GM23248 (cell line): ENCODE measurements at regions not wholly inside any gene's neighbourhood (a gene's known extent, or its start where the extent isn't known, plus 50 kb on each side); places are given as distances from the start of the nearest gene placed in this dataset.

Experiments used
- DNase-seq: peaks from one replicate; pipeline ENCODE4 v3.0.0-alpha.2; 2015
- H2AFZ ChIP-seq: fragments of 200-600 bp; sonication (generic); 2 replicates; pipeline ENCODE4 v1.6.1; 2016; ENCODE audit warnings: antibody characterized with exemption
- H3F3A ChIP-seq: fragments of 200-600 bp; sonication (generic); 2 replicates; pipeline ENCODE4 v1.6.1; 2016; ENCODE audit warnings: mild to moderate bottlenecking, antibody characterized with exemption, mixed run types; ENCODE audit not compliant: insufficient read depth
- H3K27ac ChIP-seq: fragments of 200-600 bp; sonication (generic); 2 replicates; pipeline ENCODE4 v1.5.1; 2016; ENCODE audit warnings: mild to moderate bottlenecking
- H3K27me3 ChIP-seq: fragments of 200-600 bp; sonication (generic); replicated peaks from 2 replicates; pipeline ENCODE4 v1.6.1; 2016; ENCODE audit warnings: mild to moderate bottlenecking; ENCODE audit not compliant: insufficient read depth
- H3K36me3 ChIP-seq: fragments of 200-600 bp; sonication (generic); 2 replicates; pipeline ENCODE4 v1.6.1; 2016; ENCODE audit warnings: low read depth, mild to moderate bottlenecking
- H3K4me1 ChIP-seq: fragments of 200-600 bp; sonication (generic); 2 replicates; pipeline ENCODE4 v1.6.1; 2016; ENCODE audit warnings: mild to moderate bottlenecking; ENCODE audit not compliant: insufficient read depth
- H3K4me2 ChIP-seq: fragments of 200-600 bp; sonication (generic); one replicate; pipeline ENCODE4 v1.6.1; 2016; ENCODE audit warnings: mild to moderate bottlenecking; ENCODE audit not compliant: unreplicated experiment
- H3K4me3 ChIP-seq: fragments of 200-600 bp; sonication (generic); 2 replicates; pipeline ENCODE4 v1.5.1; 2016; ENCODE audit warnings: mild to moderate bottlenecking
- H3K79me2 ChIP-seq: fragments of 200-600 bp; sonication (generic); 2 replicates; pipeline ENCODE4 v1.6.1; 2016; ENCODE audit warnings: mild to moderate bottlenecking; ENCODE audit not compliant: insufficient read depth
- H3K9ac ChIP-seq: fragments of 200-600 bp; sonication (generic); 2 replicates; pipeline ENCODE4 v1.6.1; 2016; ENCODE audit warnings: mild to moderate bottlenecking
- H3K9me2 ChIP-seq: fragments of 200-600 bp; sonication (generic); 2 replicates; pipeline ENCODE4 v1.6.1; 2016; ENCODE audit warnings: mixed run types, mild to moderate bottlenecking, moderate library complexity; ENCODE audit not compliant: insufficient read depth
- H3K9me3 ChIP-seq: fragments of 200-600 bp; sonication (generic); one replicate; pipeline ENCODE4 v1.6.1; 2017; ENCODE audit warnings: low read depth
- H4K20me1 ChIP-seq: fragments of 200-600 bp; sonication (generic); 2 replicates; pipeline ENCODE4 v1.6.0; 2016; ENCODE audit not compliant: insufficient read depth
- EZH2 ChIP-seq: fragments of 200-600 bp; sonication (generic); IDR thresholded peaks from 2 replicates; pipeline ENCODE4 v1.6.1; 2018; ENCODE audit warnings: antibody characterized with exemption, mild to moderate bottlenecking; ENCODE audit not compliant: insufficient read depth, poor library complexity, severe bottlenecking
- EZH2phosphoT487 ChIP-seq: fragments of 200-600 bp; sonication (generic); IDR thresholded peaks from 2 replicates; pipeline ENCODE4 v1.6.1; 2018; ENCODE audit warnings: antibody characterized with exemption, moderate library complexity, mild to moderate bottlenecking, low read depth; ENCODE audit not compliant: insufficient read depth
- WGBS, 2 experiments: methylation state at CpG; one replicate each; pipeline ENCODE4 v1.1.6; 2015 to 2017; ENCODE audit warnings: low lambda C conversion rate in 2 of 2, low coverage in 1 of 2; ENCODE audit errors: missing lambda C conversion rate in 2 of 2; 5-methylcytosine and 5-hydroxymethylcytosine counted together
- in situ Hi-C: fragments of 300-500 bp; cut with MboI; formaldehyde crosslinking; loops from 2 replicates; pipeline ENCODE4 v1.15.0; 2020

DNA sequence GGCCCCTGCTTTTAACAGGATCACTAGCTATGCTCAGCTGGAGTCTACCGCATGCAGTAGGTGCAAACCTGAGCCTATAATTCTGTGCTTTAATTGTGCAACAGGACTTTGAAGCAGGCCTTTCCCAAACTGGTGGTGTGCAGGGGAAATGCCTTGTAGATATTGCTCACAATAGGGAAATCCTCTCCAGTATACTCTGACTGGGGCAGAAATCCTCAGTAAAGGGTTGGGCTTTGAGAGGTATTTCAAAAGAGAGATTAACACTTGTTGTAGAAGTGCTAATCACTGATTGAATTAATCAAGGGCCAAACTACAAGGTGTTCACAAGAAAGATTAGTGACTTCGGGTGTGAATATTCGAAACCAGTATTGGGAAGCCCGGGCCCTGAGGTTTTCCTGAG, 58.5 kb upstream of the EXOC6 start:
- H3K4me1 ChIP-seq: no peaks in the 10 kb centered on the region
- no peak overlapping the region for H2AFZ ChIP-seq
- TF ChIP-seq EZH2 (no peak), EZH2phosphoT487 (no peak)
- WGBS, 2 experiments: 40% methylated on average over 4 of the region's 4 CpGs
- H3K36me3 ChIP-seq: no peaks in the 10 kb centered on the region
- no peaks in the 10 kb centered on the region for H3K9me2 ChIP-seq
- no peaks in the 10 kb centered on the region for H4K20me1 ChIP-seq
- no peaks in the 10 kb centered on the region for H3K9me3 ChIP-seq
- H3K4me2 ChIP-seq: no peak overlapping the region
- in situ Hi-C loops: no loop called here
- H3K4me3 ChIP-seq: no peak overlapping the region
- peaks cover 64% of the 10 kb centered on the region for H3K27me3 ChIP-seq
- DNase-seq: no peak
- no peak overlapping the region for H3K9ac ChIP-seq
- H3K27ac ChIP-seq: no peak overlapping the region
- no peaks in the 10 kb centered on the region for H3K79me2 ChIP-seq
- no peaks in the 10 kb centered on the region for H3F3A ChIP-seq

DNA sequence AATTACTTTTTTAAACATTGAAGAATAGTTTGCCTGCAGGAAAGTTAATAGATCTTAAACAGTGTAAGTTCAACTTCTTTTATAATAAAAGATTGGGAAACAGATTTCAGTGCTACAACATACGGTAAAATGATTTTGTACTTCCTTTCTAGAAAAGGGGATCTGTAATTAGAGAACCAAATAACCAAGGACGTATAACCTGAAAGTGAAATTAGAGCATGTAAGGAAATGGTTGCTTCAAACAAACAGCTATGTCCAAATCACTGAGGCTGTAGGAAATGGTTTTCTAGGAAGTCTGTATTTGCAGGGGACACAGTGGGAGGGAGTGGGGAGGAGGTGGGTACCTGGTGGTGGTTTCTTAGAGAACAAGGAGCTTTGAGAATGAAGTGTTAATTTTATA, 57.9 kb upstream of the EXOC6 start:
- H3K9me2 ChIP-seq: no peaks in the 10 kb centered on the region
- H3K79me2 ChIP-seq: no peaks in the 10 kb centered on the region
- H3K4me1 ChIP-seq: no peaks in the 10 kb centered on the region
- H3F3A ChIP-seq: no peaks in the 10 kb centered on the region
- no peak for DNase-seq
- no peak overlapping the region for H3K27ac ChIP-seq
- H3K4me2 ChIP-seq: no peak overlapping the region
- no peaks in the 10 kb centered on the region for H3K9me3 ChIP-seq
- no peaks in the 10 kb centered on the region for H4K20me1 ChIP-seq
- H3K9ac ChIP-seq: no peak overlapping the region
- no peak overlapping the region for H3K4me3 ChIP-seq
- TF ChIP-seq EZH2: no peak
- no peak for TF ChIP-seq EZH2phosphoT487
- H3K27me3 ChIP-seq: peaks cover 64% of the 10 kb centered on the region
- 45 to 53% methylated on average over 2 of the region's 2 CpGs for WGBS, 2 experiments
- in situ Hi-C loops: no loop called here
- H2AFZ ChIP-seq: no peak overlapping the region
- H3K36me3 ChIP-seq: no peaks in the 10 kb centered on the region

DNA sequence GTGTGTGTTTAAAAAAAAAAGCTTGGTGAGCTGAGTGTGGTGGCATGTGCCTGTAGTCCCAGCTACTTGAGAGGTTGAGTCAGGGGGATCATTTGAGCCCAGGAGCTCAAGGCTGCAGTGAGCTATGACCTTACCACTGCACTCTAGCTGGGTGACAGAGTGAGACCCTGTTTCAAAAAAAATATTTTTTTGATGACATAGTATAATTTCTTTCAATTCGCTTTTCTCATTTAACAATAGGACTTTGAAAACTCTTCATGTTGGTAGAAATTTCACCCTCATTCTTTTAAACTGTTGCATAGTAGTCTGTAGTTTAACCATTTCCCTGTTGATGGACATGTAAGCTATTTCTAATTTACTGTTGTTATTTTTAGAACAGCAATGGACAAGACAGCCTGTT, 55.7 kb upstream of the EXOC6 start:
- H3F3A ChIP-seq: no peaks in the 10 kb centered on the region
- 81 to 92% methylated on average over 1 of the region's 1 CpG for WGBS, 2 experiments
- TF ChIP-seq EZH2phosphoT487 (no peak), EZH2 (no peak)
- no peaks in the 10 kb centered on the region for H4K20me1 ChIP-seq
- no peak overlapping the region for H3K9ac ChIP-seq
- H3K36me3 ChIP-seq: no peaks in the 10 kb centered on the region
- no peaks in the 10 kb centered on the region for H3K4me1 ChIP-seq
- no peak overlapping the region for H3K27ac ChIP-seq
- no peaks in the 10 kb centered on the region for H3K9me2 ChIP-seq
- no peaks in the 10 kb centered on the region for H3K79me2 ChIP-seq
- peaks cover 50% of the 10 kb centered on the region for H3K27me3 ChIP-seq
- in situ Hi-C loops: no loop called here
- DNase-seq: no peak
- no peak overlapping the region for H2AFZ ChIP-seq
- H3K4me2 ChIP-seq: no peak overlapping the region
- no peak overlapping the region for H3K4me3 ChIP-seq
- no peaks in the 10 kb centered on the region for H3K9me3 ChIP-seq
